GM18870 (cell line): ENCODE measurements at regions not wholly inside any gene's neighbourhood (a gene's known extent, or its start where the extent isn't known, plus 50 kb on each side); places are given as distances from the start of the nearest gene placed in this dataset.

Experiments used
- ATAC-seq: cut with Tn5 transposase; IDR thresholded peaks from one replicate; pipeline ENCODE4 v1.9.1; 2021; ENCODE audit warnings: moderate library complexity; ENCODE audit not compliant: unreplicated experiment

DNA sequence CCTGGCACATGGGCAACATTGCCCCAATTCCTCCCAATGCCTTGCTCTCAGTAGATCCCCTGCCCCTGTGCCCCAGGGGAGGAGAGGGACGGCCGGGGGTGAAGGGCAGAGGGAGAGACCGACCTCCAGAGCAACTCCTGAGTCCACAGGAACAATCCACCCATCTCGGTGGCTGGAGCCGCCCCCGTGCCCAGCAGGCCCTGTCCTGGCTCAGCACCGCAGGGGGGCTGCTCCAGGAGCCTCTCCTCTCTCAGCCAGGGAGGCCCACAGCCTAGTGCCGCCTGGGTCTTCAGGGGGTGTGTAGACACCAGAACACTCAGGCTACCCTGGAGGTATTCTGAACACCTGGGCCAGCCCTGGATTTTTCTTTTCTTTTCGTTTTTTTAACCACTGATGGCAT, 233.7 kb upstream of the SDK2 start:
- no peak for ATAC-seq

DNA sequence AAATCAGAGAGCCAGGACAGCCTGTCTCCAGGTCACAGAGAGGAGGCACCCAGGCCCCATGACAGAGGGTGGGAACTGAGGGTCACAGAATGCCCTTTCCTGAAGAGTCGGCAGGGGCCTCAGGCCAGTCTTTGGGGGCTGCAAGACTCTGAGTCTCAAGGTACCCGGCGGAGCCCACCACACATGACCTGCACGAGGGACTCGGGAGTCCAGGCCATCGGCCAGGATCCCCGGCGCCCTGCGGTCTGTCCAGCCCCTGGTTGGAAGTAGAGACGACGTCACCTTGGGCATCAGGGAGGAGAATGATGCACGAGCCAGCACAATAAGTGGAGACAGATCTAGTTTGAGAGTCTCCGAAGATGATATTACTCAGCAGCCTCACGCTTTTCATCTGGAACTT, 234.7 kb upstream of the SDK2 start:
- no peak for ATAC-seq

DNA sequence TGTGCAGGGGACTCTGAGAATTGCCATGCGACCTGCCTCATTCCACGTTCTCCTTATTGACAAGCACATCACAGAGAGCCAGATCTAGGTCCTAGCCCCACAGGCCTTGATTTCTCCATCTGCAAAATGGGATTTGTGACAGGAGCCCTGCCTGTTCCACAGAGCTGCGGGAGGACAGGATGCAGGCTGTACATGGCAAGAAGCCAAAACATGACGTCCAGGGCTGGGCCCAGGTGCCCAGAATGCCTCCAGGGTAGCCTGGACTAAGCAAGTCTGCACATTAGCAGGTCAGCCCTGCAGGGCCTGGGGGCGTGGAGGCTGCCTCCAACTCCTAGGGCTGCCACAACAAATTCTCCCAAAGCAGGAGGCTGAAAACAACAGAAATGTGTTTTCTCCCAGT, 235.7 kb upstream of the SDK2 start:
- no peak for ATAC-seq

DNA sequence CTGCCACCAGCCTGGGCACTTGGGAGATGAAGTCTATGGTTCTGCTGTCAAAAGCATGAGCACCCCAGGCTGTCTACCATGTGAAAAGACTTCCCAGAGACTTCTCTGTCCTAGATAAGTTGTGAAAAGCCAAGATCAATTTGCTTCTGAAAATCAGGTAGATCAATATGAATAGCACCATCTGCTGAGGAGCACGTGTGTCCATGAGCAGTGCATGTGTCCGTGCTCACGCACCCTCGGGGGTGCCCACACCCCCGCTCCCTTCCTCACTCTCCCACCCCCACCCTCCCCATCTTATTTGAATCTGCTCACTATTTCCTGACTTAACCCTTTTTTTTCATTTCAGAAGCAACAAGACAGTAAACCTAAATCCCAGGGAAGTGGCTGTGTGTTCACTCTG, 238.3 kb upstream of the SDK2 start:
- no peak for ATAC-seq

DNA sequence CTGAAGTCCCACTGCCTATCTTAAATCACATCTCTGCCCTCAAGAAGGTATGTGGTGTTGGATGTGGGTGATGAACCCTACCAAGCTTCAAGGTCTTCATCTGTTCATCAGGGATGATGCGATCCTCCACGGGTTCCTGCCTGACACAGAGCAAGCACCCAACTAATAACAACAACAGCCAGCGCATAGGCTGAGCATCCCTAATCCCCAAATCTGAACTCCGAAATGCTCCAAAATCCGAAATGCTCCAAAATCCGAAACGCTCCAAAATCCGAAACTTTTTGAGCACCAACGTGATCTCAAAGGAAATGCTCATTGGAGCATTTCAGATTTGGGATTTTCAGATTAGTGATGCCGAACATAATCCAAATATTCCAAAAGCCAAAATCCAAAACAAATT, 238.9 kb upstream of the SDK2 start:
- no peak for ATAC-seq

DNA sequence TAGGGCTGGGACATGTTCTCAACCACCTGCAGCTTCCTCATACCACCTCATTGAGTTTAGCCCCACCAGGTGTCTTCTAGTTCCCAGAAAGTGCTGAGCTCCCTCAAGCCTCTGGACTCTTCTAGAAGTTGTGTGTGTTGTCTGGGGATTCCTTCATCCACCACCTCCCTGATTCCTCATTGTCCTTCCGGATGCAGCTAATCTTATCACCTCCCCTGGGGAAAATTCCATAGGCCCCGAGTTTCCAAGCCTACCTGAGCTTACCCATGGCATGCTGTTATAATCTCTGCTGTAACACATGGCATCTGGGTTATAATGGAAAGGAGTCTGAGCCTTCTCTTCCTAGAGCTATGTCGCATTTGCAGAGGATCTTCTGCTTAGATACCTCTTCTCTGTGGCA, 243.5 kb upstream of the SDK2 start:
- ATAC-seq = no peak

DNA sequence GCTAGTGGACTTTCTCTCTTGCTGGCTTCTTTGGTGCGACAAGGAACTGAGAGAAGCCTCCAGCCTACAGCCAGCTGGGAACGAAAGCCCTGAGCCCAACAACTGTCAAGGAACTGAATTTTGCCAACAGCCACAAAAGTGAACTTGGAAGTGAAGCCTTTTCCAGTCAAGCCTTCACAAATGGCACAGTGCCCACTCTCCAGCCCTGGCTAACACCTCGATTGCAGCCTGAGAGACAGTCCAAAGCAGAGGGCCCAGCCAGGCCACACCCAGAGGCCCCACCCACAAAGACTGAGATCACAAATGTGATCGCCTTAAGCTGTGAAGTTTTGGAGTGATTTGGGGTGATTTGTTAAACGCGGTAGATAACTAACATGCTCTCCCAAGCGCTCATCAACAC, 244.6 kb upstream of the SDK2 start:
- ATAC-seq = no peak

DNA sequence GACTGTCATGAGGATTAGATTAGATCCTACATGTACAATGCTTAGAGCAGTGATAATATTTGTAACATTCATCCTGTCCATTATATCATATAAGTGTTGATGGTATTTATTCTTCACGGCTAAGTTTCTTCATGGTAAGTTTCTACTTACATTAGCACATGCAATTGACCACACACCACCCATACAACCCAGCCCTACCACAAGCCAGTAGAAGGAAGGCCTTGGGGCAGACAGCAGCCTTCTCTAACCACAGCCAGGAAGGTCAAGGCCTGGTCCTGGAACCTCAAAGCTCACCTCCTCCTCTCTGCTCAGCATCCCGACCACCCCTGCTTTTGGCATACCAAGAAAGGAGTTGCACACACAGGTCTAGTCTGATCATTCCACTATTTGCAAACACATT, 245.2 kb upstream of the SDK2 start:
- no peak for ATAC-seq

DNA sequence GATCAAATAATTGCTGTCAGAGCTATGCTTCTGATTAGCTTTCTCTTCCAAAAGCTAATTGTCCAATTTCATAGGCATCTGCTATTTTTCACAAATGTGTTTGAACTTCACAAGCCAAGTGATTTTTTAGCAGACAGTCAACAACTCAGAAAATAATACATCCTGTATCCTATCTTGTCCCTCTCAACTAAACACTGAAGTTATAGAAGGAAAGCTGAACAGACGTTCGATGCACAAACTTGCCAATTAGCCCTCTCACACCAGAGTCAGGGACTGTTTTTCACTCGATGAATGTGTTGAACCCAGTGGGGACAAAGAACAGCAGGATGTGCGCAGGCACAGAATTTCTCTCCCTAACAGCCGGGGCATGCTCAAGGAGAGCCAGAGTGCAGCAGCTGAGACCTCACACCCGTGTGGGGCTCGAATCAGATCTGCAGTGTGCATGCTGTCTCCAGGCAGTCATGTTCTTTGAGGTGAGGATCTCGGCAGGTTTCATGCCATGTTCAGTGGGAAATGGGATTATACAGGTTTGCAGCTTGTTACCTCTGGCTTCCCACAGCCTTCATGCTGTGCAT, 246.7 kb upstream of the SDK2 start:
- no peak for ATAC-seq

DNA sequence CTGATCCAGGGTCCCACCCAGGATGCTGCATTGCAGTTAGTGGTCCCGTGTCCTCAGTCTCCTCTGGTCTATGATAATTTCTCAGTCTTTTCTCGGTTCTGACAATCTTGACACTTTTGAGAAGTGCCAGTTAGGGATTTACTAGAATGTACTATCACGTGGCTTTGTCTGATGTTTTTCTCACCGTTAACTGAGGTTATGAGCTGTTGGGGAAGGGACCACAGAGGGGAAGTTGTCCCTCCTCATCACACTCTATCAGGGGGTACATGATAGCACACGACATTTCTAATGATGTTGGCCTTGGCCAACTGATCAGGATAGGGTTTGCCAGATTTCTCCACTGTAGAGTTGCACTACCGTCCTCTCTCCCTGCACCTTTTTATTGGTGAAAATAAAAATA, 250.9 kb upstream of the SDK2 start:
- no peak for ATAC-seq

DNA sequence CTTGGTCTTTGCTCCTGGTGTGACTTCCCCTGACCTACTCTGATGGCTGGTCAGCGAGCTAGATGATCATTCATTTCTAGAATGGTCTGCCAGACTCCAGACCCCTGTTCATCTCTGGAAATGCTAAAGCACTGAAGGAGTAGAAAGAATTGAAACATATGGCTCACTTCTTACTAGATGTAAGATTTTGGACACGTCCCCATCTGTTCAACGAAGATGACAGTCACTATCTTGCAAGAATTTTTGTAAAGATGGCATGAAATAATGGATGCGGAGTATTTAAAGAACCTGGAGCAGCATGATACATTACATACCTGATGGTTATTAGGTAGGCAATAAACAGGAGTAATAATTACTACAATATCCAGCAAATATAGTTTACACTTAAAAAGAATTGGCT, 252.7 kb upstream of the SDK2 start:
- no peak for ATAC-seq

DNA sequence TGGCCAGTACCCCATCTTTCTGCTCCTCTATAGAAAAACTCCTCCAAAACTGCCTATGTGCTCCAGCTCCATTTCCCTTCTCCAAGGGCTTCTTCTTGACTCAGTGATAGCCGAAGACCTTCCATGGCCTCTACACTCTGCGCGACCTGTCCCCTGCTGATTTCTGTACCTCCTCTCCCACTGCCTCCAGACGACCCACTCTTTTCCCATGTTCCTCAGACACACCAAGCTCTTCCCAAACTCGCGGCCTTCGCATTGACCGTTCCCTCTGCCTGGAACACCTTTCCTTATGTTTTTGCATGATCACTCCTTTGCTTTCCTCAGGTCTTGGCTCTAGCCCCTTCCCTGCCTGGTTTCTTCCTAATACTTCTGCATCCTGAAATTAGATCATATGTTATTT, 255.6 kb upstream of the SDK2 start:
- ATAC-seq = no peak

DNA sequence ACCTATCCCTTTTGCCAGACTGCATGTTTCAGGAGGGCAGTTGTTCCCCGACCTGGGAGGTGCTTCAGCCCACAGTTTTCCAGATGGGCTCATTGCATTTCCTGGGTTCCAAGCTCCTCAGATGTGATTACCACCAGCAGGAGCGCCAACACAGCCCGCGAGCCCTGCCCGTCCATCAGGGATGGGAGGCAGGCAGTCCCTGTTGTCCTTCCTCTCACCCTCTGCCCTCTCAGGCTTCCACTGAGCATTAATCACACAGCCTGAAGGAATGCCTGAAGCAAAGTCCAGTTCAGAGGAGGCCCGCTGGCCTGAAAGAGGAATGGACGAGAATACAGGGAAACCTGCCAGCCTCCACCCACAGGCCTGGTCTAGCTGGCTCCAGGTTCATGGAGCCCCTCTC, 256.3 kb upstream of the SDK2 start:
- ATAC-seq = no peak

DNA sequence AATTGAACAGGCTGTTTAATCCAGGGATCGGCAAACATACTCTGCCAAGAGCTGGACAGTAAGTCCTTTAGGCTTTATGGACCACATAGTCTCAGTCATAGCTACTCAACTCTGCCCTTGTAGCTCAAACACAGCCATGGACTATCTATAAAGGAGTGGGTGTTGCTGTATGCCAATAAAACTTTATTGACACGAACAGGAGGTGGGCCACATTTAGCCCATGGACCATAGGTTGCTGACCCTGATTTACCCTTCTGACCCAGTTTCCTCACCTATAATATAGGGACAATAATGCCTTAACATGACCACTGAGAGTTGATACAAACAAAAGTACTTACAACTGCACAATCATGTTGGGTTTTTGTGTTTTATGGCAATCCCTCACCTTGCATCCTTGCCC, 257.0 kb upstream of the SDK2 start:
- no peak for ATAC-seq

DNA sequence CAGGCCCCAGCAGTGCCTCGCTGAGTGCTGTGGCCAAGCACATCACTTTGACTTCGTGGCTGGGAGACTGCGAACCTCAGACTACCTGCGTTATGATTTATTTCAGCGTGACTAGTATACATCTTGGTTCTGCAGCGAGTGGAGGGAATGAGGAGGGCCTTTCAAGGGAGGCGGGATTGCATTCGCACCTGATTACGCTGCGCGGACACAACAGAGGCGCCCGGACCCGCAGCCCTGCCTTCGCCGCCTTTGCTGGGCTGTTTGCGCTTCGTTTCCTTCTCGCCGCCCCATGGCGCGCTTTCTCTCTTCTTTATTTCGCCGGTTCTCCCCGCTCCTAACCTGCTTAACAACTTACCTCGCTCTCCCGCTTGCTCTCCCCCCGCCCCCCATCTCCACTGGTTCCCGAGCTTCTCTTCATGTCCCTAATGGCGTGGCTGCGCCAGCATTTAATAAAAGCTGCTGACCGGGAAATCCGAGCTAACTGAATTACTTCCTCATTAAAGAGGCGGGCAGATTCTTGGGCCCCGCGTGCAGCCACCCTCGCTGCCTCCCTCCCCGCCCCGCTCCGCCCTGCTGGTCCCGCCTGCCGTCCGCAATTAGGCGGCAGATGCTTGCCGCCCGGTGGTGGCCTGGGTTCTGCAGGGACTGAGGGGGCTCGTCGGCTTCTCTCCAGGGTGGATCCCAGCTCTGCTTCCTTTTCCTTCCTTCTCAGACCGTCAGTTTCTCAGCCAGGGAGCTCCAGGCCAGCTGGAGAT, 257.6 kb upstream of the SDK2 start:
- no peak for ATAC-seq

DNA sequence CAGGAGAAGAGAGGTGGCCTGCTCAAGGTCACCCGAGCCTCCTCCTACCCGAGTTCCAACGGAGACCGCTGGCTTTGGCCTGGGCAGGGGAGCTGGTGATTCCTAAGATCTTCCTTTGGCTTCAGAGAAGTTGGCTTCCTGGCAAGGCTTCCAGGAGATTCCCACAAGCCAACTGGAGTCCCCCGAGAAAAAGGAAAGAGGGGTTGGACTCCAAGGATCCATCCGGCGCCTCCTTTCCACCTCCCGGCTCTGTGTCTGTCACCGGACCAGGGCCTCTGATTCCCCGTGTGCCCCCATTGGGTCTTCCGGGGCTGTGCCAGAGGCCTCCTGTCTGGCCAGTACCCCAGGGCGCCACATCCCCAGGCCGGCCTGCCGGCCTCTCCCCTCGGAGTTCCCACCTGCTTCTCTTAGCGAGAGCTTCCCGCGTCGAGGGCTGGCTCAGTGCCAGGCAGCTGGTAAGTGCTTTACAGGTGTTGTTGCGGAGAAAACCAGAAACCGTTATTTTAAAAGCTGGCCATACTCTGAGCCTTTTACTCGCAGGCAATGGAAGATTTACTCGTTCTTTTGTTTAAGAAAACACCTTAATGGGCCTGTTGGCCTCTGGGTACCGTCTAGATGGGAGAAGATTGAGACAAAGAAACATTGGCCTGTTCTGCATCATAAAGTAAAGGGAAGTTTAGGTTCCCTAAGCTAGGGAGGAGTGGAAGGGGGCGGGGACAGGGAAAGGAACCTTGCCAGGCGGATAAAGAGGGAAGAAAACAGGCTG, 258.4 kb upstream of the SDK2 start:
- ATAC-seq = no peak

DNA sequence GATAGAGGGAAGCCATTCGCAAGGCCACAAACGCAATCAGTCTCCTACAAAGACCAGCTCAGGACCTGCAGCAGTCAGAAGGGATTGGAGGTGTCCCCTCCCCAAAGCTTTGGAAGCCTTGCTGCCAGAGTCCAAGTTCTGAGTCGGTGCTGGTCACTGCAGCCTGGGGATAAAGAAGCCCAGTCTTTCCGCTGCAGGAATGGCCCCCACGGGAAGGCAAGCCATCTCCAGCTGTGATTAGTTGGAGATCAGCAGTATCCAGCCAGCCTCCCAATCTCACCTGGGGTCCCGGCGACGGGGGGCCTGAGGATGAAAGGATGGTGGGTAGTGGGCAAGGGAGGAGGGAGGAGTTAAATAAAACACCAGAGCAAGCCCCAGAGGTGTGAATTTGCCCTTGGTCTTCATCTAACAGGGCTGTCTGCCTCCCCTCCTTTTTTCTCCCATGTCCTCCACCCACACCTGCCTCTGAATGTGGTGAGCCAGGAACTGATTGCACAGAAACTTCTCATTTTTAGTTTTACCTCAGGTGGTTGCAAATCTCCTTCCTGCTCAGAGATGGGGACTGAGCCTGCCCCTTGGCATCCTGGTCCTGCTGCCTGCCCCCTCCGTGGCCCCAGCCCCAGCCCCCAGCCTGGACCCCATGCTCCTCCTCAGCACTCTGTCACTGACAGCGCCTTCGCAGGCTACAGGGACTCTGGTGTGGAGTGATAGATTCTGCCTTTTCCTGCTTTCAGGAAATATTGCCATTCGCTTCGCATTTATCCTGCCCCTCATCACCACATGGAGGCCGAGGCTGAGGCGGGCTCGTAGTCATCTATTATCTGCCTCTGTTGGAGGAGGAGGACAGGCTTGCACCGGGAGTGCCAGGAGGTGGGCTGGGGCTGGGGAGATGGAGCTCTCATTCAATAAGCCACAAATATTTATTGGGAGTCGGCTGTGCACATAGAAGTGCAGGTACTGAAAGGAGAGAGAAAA, 262.9 kb upstream of the SDK2 start:
- ATAC-seq = no peak

DNA sequence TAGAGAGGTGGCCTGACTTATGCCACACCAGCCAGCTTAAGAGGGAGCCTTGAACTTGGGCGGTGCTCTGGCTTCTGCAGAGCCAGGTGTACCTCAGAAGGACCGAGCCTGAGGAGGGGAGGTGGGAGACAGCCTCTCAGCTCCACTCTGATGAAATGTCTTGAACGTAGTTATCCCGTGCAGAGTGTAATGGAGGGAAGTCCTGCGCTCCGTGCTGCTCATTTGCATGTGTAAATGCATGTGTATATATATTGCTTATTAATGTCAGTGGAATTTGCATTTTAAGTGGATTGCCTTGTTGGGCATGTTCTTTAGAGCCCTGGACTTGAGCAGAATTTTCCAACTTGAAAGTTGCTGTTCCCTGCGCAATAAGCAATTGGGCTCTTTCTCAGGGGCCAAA, 264.9 kb upstream of the SDK2 start:
- no peak for ATAC-seq

DNA sequence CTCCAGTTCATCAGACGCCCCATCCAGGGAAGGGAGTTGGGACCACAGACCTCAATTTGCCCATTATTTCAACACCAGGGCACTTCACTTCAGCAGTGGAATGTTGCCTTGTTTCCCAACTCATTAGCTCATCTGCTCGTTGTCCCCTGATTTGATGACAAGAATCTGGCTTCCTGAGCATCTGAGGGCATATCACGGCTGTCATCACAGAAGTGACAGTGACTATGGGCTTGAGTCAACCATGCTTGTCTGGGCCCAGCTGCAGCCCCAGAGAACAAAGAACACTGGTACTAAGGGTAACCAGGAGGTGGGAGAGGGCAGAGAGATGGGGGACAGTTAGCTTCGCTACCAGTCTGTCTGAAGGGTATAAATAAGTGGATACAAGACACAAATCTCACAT, 266.0 kb upstream of the SDK2 start:
- ATAC-seq = no peak

DNA sequence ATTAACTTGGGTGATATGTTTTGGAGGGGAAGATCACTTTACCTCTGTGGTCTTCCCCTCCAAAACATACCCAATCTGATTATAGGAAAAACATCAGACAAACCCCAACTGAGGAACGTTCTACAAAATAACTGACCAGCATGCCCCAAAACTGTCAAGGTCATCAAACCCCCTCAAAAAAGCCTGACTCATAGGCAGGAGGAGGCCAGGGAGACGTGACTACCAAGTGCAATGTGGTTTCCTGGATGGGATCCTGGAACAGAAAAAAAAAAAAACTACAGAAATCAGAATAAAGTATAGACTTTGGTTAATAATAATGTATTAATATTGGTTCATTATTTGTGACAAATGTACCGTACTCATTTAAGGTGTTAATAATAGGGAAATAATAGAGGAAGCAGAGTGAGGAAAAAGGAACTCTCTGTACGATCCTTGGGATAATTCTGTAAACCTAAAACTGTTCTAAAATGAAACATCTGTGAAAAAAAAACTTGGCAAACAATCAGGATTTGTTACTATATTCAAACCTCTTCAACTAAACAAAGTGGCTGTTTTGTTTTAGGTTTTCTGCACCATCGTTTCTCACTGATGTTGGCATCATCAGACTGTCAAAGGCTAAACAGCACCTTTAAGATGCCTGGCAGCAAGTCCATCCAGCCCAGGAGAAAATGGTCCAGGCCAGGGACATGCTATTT, 266.7 kb upstream of the SDK2 start:
- ATAC-seq = no peak
